Prostate gland (tissue), 2 donors: ENCODE measurements at regions not wholly inside any gene's neighbourhood (a gene's known extent, or its start where the extent isn't known, plus 50 kb on each side); places are given as distances from the start of the nearest gene placed in this dataset.

Experiments
- CTCF ChIP-seq, 4 experiments: fragments of 200-600 bp in 2 of 4; fragments of 450-650 bp in 2 of 4; sonication (generic) in 2 of 4; IDR thresholded peaks; 1 replicate in 3 of 4; 2 replicates in 1 of 4; pipeline ENCODE4 v1.5.1; 2016 to 2019; ENCODE audit warnings: antibody characterized with exemption in 4 of 4, mild to moderate bottlenecking in 2 of 4, moderate library complexity in 2 of 4
- POLR2A ChIP-seq: fragments of 450-650 bp; IDR thresholded peaks from one replicate; pipeline ENCODE4 v1.6.1; 2016; ENCODE audit warnings: antibody characterized with exemption, mild to moderate bottlenecking
- POLR2AphosphoS5 ChIP-seq: sonication (generic); formaldehyde crosslinking; IDR thresholded peaks from one replicate; pipeline ENCODE4 v1.6.1; 2017; ENCODE audit warnings: antibody characterized with exemption

GRCh38 chr2:213220967-213221603 lies 63.2 kb upstream of the SPAG16 start:
- TF ChIP-seq POLR2A (no peak), CTCF (IDR thresholded peaks at IDR 0.05) (no peak), POLR2AphosphoS5 (no peak)
